ENCODE measurements at regions not wholly inside any gene's neighbourhood (a gene's known extent, or its start where the extent isn't known, plus 50 kb on each side); places are given as distances from the start of the nearest gene placed in this dataset.

GRCh38 chr6:165985281-165985805 is 182.3 kb downstream of the TBXT start:
- no peak for DNase-seq

- DNase-seq = no peak
Observed at GRCh38 chr6:165984729-165985275, 182.8 kb downstream of the TBXT start.

GRCh38 chr6:165983112-165984072 is 184.3 kb downstream of the TBXT start:
- DNase-seq = no peak

GRCh38 chr6:165978476-165978875 is 189.2 kb downstream of the TBXT start:
- DNase-seq = no peak

- DNase-seq = no peak
Observed at GRCh38 chr6:165976684-165977083, 191.0 kb downstream of the TBXT start.

- DNase-seq = no peak
Observed at GRCh38 chr6:165974817-165975216, 192.8 kb downstream of the TBXT start.

- no peak for DNase-seq
Observed at GRCh38 chr6:165973473-165973872, 194.2 kb downstream of the TBXT start.

- DNase-seq = no peak
Observed at GRCh38 chr6:165972139-165972802, 195.4 kb downstream of the TBXT start.

- DNase-seq = no peak
Observed at GRCh38 chr6:165971202-165971601, 196.4 kb downstream of the TBXT start.

GRCh38 chr6:165970001-165970400 is 197.7 kb downstream of the TBXT start:
- no peak for DNase-seq

GRCh38 chr6:165969184-165969583 is 198.5 kb downstream of the TBXT start:
- no peak for DNase-seq

- DNase-seq = no peak
Observed at GRCh38 chr6:165968408-165968807, 199.2 kb downstream of the TBXT start.

GRCh38 chr6:165967810-165968407 is 199.7 kb downstream of the TBXT start:
- no peak for DNase-seq

- no peak for DNase-seq
Observed at GRCh38 chr6:165963750-165964149, 203.9 kb downstream of the TBXT start.

GRCh38 chr6:165962366-165962765 is 205.3 kb downstream of the TBXT start:
- no peak for DNase-seq

- DNase-seq = no peak
Observed at GRCh38 chr6:165961233-165961632, 206.4 kb downstream of the TBXT start.

- no peak for DNase-seq
Observed at GRCh38 chr6:165960695-165961094, 207.0 kb downstream of the TBXT start.

- no peak for DNase-seq
Observed at GRCh38 chr6:165959627-165960026, 208.0 kb downstream of the TBXT start.

GRCh38 chr6:165956874-165957273 is 210.8 kb downstream of the TBXT start:
- no peak for DNase-seq

- DNase-seq = no peak
Observed at GRCh38 chr6:165952514-165952913, 215.1 kb downstream of the TBXT start.

GRCh38 chr6:165950316-165950715 is 217.3 kb downstream of the TBXT start:
- no peak for DNase-seq

- no peak for DNase-seq
Observed at GRCh38 chr6:165949324-165949723, 218.3 kb downstream of the TBXT start.

- no peak for DNase-seq
Observed at GRCh38 chr6:165944002-165944466, 223.6 kb downstream of the TBXT start.
